ENCODE measurements at regions not wholly inside any gene's neighbourhood (a gene's known extent, or its start where the extent isn't known, plus 50 kb on each side); places are given as distances from the start of the nearest gene placed in this dataset.
"Not testable (repeated sequence)": the region's sequence is repeated elsewhere in the genome, so short reads cannot be mapped to it uniquely, and the experiment has no call there.

GRCh38 chr9:38153152-38153909 is 84.3 kb upstream of the SHB start:
- DNase-seq: no peak

- DNase-seq: no peak
Measured at GRCh38 chr9:38149647-38150046, 80.6 kb upstream of the SHB start.

- no peak for DNase-seq
Measured at GRCh38 chr9:38146844-38147243, 77.8 kb upstream of the SHB start.

GRCh38 chr9:38145526-38146053 is 76.6 kb upstream of the SHB start:
- DNase-seq: no peak

GRCh38 chr9:38144421-38144820 is 75.4 kb upstream of the SHB start:
- DNase-seq: no peak

- DNase-seq: no peak
Measured at GRCh38 chr9:38141746-38142591, 72.9 kb upstream of the SHB start.

GRCh38 chr9:38138276-38138675 is 69.2 kb upstream of the SHB start:
- no peak for DNase-seq

GRCh38 chr9:38137342-38137741 is 68.3 kb upstream of the SHB start:
- DNase-seq: no peak

GRCh38 chr9:38136386-38136785 is 67.4 kb upstream of the SHB start:
- DNase-seq: no peak

- DNase-seq: no peak
Measured at GRCh38 chr9:38134611-38135237, 65.7 kb upstream of the SHB start.

- DNase-seq: no peak
Measured at GRCh38 chr9:38133595-38133994, 64.6 kb upstream of the SHB start.

- no peak for DNase-seq
Measured at GRCh38 chr9:38132956-38133355, 63.9 kb upstream of the SHB start.

- DNase-seq: no peak
Measured at GRCh38 chr9:38131729-38132128, 62.7 kb upstream of the SHB start.

GRCh38 chr9:38130724-38131123 is 61.7 kb upstream of the SHB start:
- peak; percentile 83 for DNase-seq

- DNase-seq: no peak
Measured at GRCh38 chr9:38129366-38129765, 60.3 kb upstream of the SHB start.

GRCh38 chr9:38128752-38129270 is 59.8 kb upstream of the SHB start:
- no peak for DNase-seq

GRCh38 chr9:38127271-38127839 is 58.3 kb upstream of the SHB start:
- no peak for DNase-seq

- no peak for DNase-seq
Measured at GRCh38 chr9:38126730-38127129, 57.7 kb upstream of the SHB start.

GRCh38 chr9:38125889-38126288 is 56.9 kb upstream of the SHB start:
- DNase-seq: no peak

GRCh38 chr9:38123359-38123758 is 54.3 kb upstream of the SHB start:
- not testable (repeated sequence) for DNase-seq

GRCh38 chr9:38120961-38121360 is 51.9 kb upstream of the SHB start:
- DNase-seq: no peak

- no peak for DNase-seq
Measured at GRCh38 chr9:38119560-38120236, 50.7 kb upstream of the SHB start.
